Smooth muscle cell (in vitro differentiated cells): ENCODE measurements at regions not wholly inside any gene's neighbourhood (a gene's known extent, or its start where the extent isn't known, plus 50 kb on each side); places are given as distances from the start of the nearest gene placed in this dataset.

ENCODE experiments used
- DNase-seq: peaks from one replicate; lab custom pipeline; 2025; ENCODE audit not compliant: unreplicated experiment; lab: John Stamatoyannopoulos, UW
- H2AFZ ChIP-seq: fragments of 200-600 bp; sonication (generic); 2 replicates; pipeline ENCODE4 v1.6.0; 2016; ENCODE audit warnings: antibody characterized with exemption, low read depth, mild to moderate bottlenecking
- H3F3A ChIP-seq: fragments of 200-600 bp; sonication (generic); 2 replicates; pipeline ENCODE4 v1.6.0; 2017; ENCODE audit warnings: antibody characterized with exemption, low read depth
- H3K27ac ChIP-seq: fragments of 200-600 bp; sonication (generic); 2 replicates; pipeline ENCODE4 v1.5.1; 2016; ENCODE audit warnings: low read depth, mild to moderate bottlenecking
- H3K27me3 ChIP-seq: fragments of 200-600 bp; sonication (generic); 2 replicates; pipeline ENCODE4 v1.6.1; 2016; ENCODE audit warnings: low read depth, mild to moderate bottlenecking
- H3K36me3 ChIP-seq: fragments of 200-600 bp; sonication (generic); 2 replicates; pipeline ENCODE4 v1.5.1; 2016; ENCODE audit warnings: low read depth
- H3K4me1 ChIP-seq: fragments of 200-600 bp; sonication (generic); 2 replicates; pipeline ENCODE4 v1.5.1; 2016; ENCODE audit warnings: low read depth
- H3K4me2 ChIP-seq: fragments of 200-600 bp; sonication (generic); 2 replicates; pipeline ENCODE4 v1.6.0; 2016; ENCODE audit warnings: mild to moderate bottlenecking
- H3K4me3 ChIP-seq: fragments of 200-600 bp; sonication (generic); 2 replicates; pipeline ENCODE4 v1.5.1; 2016; ENCODE audit warnings: mild to moderate bottlenecking
- H3K79me2 ChIP-seq: fragments of 200-600 bp; sonication (generic); 2 replicates; pipeline ENCODE4 v1.6.0; 2016; ENCODE audit warnings: low read depth, mild to moderate bottlenecking
- H3K9ac ChIP-seq: fragments of 200-600 bp; sonication (generic); 2 replicates; pipeline ENCODE4 v1.6.0; 2016; ENCODE audit warnings: low read depth
- H3K9me3 ChIP-seq: fragments of 200-600 bp; sonication (generic); replicated peaks from 2 replicates; pipeline ENCODE4 v1.5.1; 2016; ENCODE audit warnings: low read depth
- H4K20me1 ChIP-seq: fragments of 200-600 bp; sonication (generic); 2 replicates; pipeline ENCODE4 v1.6.0; 2016; ENCODE audit warnings: low read depth
- CTCF ChIP-seq: fragments of 200-600 bp; sonication (generic); IDR thresholded peaks from 2 replicates; pipeline ENCODE4 v1.5.1; 2017; ENCODE audit warnings: borderline replicate concordance, mild to moderate bottlenecking, antibody characterized with exemption; ENCODE audit not compliant: insufficient read depth, poor library complexity, severe bottlenecking
- WGBS: methylation state at CpG from one replicate; pipeline ENCODE4 v1.1.7; 2016; ENCODE audit warnings: low lambda C conversion rate; 5-methylcytosine and 5-hydroxymethylcytosine counted together

- Histone ChIP-seq H3K9me3 (no peaks in the 10 kb centered on the region), H4K20me1 (no peaks in the 10 kb centered on the region)
- WGBS, result 91% methylated on average over 2 of the region's 2 CpGs
These were observed 153.5 kb downstream of the HHIP start for GRCh38 chr4:144799486-144799885.

GRCh38 chr4:144801731-144802130 lies 155.8 kb downstream of the HHIP start:
- Histone ChIP-seq H2AFZ (no peak overlapping the region), H3K9me3 (peaks cover 2% of the 10 kb centered on the region), H3K4me3 (no peak overlapping the region), H3K4me2 (no peak overlapping the region), H3K9ac (no peak overlapping the region), H3K4me1 (no peaks in the 10 kb centered on the region), H3K36me3 (no peaks in the 10 kb centered on the region), H4K20me1 (no peaks in the 10 kb centered on the region), H3K79me2 (no peaks in the 10 kb centered on the region), H3K27ac (no peak overlapping the region), H3K27me3 (no peaks in the 10 kb centered on the region), H3F3A (no peaks in the 10 kb centered on the region)
- no peak for TF ChIP-seq CTCF
- DNase-seq, result no peak

More at GRCh38 chr4:144799486-144799885, 153.5 kb downstream of the HHIP start:
- no peaks in the 10 kb centered on the region for H3F3A ChIP-seq
- H3K9ac ChIP-seq, result no peak overlapping the region
- TF ChIP-seq CTCF, result no peak
- H3K36me3 ChIP-seq, result no peaks in the 10 kb centered on the region
- no peak for DNase-seq
- no peaks in the 10 kb centered on the region for H3K27me3 ChIP-seq
- H3K4me2 ChIP-seq, result no peak overlapping the region
- no peaks in the 10 kb centered on the region for H3K79me2 ChIP-seq
- H3K4me1 ChIP-seq, result no peaks in the 10 kb centered on the region
- H2AFZ ChIP-seq, result no peak overlapping the region
- no peak overlapping the region for H3K4me3 ChIP-seq
- no peak overlapping the region for H3K27ac ChIP-seq

GRCh38 chr4:144808034-144808433 lies 162.1 kb downstream of the HHIP start:
- H3K36me3 ChIP-seq, result no peaks in the 10 kb centered on the region
- no peaks in the 10 kb centered on the region for H3K79me2 ChIP-seq
- H3F3A ChIP-seq, result no peaks in the 10 kb centered on the region
- H3K4me1 ChIP-seq, result no peaks in the 10 kb centered on the region
- H3K9me3 ChIP-seq, result peaks cover 7% of the 10 kb centered on the region
- H3K27me3 ChIP-seq, result no peaks in the 10 kb centered on the region
- TF ChIP-seq CTCF, result no peak
- H3K4me2 ChIP-seq, result no peak overlapping the region
- no peak for DNase-seq
- H3K4me3 ChIP-seq, result no peak overlapping the region
- WGBS, result 93% methylated on average over 3 of the region's 3 CpGs
- no peak overlapping the region for H3K27ac ChIP-seq
- H3K9ac ChIP-seq, result no peak overlapping the region
- H2AFZ ChIP-seq, result no peak overlapping the region
- H4K20me1 ChIP-seq, result no peaks in the 10 kb centered on the region

GRCh38 chr4:144809056-144809640 lies 163.2 kb downstream of the HHIP start:
- Histone ChIP-seq H3K27me3 (no peaks in the 10 kb centered on the region), H3K9ac (no peak overlapping the region), H4K20me1 (no peaks in the 10 kb centered on the region), H3K4me2 (peak overlapping the region; percentile 25), H3F3A (no peaks in the 10 kb centered on the region), H3K4me3 (peak overlapping the region; percentile 32), H3K9me3 (peaks cover 7% of the 10 kb centered on the region), H3K27ac (no peak overlapping the region), H3K79me2 (no peaks in the 10 kb centered on the region), H3K36me3 (no peaks in the 10 kb centered on the region), H3K4me1 (no peaks in the 10 kb centered on the region), H2AFZ (peak overlapping the region; percentile 69)
- no peak for DNase-seq
- TF ChIP-seq CTCF, result no peak
- WGBS, result 85% methylated on average over 1 of the region's 1 CpG
